ENCODE measurements at regions not wholly inside any gene's neighbourhood (a gene's known extent, or its start where the extent isn't known, plus 50 kb on each side); places are given as distances from the start of the nearest gene placed in this dataset.
"Not testable (repeated sequence)": the region's sequence is repeated elsewhere in the genome, so short reads cannot be mapped to it uniquely, and the experiment has no call there.

DNA sequence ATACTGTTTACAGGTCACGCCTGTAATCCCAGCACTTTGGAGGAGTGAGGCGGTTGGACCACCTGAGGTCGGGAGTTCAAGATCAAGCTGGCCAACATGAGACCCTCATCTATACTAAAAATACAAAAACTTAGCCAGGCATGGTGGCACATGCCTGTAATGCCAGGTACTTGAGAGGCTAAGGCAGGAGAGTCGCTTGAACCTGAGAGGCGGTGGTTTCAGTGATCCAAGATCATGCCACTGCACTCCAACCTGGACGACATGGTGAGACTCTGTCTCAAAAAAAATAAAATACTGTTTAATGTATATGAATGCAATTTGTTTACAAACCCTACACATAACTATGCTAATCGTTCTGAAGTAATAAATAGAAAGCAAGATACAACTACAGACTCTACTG lies 102.4 kb downstream of the ZNF486 start:
- DNase-seq (ENCODE audit: low read depth in 1 of 2, low spot score in 1 of 2) = no peak
- H3K27me3 ChIP-seq (ENCODE audit: insufficient read depth, poor library complexity, severe bottlenecking) = no peaks in the 10 kb centered on the region
- no peak overlapping the region for H3K4me3 ChIP-seq (replicated peaks; ENCODE audit: insufficient read depth, low read length)
- TF ChIP-seq POLR2AphosphoS5 (IDR thresholded peaks at IDR 0.05; ENCODE audit: low read depth) (no peak), REST (IDR thresholded peaks at IDR 0.05; ENCODE audit: insufficient replicate concordance, low read depth) (no peak), GABPA (IDR thresholded peaks at IDR 0.05; ENCODE audit: low read depth) (no peak), SPI1 (IDR thresholded peaks at IDR 0.05; ENCODE audit: borderline replicate concordance, low read depth) (no peak)
- no peak overlapping the region for H3K27ac ChIP-seq (replicated peaks)

GRCh38 chr19:20261513-20261912 lies 94.5 kb downstream of the ZNF486 start:
- H3K27ac ChIP-seq (replicated peaks); H3K4me3 ChIP-seq (replicated peaks; ENCODE audit: insufficient read depth, low read length); H3K27me3 ChIP-seq (ENCODE audit: insufficient read depth, poor library complexity, severe bottlenecking); DNase-seq (ENCODE audit: low read depth in 1 of 2, low spot score in 1 of 2): not testable (repeated sequence)

DNA sequence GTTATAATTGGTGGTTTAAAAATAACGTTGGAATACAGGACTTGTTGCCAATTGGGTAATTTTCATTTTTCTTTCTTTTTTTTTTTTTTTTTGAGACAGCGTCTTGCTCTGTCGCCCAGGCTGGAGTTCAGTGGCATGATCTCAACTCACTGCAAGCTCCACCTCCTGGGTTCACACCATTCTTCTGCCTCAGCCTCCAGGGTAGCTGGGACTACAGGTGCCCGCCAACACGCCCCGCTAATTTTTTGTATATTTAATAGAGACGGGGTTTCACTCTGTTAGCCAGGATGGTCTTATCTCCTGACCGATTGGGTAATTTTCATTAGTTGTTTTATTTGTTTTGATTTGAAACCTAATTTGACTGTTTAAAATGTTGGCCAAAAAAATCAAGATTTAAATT lies 93.7 kb downstream of the ZNF486 start:
- not testable (repeated sequence) for H3K27me3 ChIP-seq (ENCODE audit: insufficient read depth, poor library complexity, severe bottlenecking); H3K27ac ChIP-seq (replicated peaks); H3K4me3 ChIP-seq (replicated peaks; ENCODE audit: insufficient read depth, low read length); DNase-seq (ENCODE audit: low read depth in 1 of 2, low spot score in 1 of 2)

DNA sequence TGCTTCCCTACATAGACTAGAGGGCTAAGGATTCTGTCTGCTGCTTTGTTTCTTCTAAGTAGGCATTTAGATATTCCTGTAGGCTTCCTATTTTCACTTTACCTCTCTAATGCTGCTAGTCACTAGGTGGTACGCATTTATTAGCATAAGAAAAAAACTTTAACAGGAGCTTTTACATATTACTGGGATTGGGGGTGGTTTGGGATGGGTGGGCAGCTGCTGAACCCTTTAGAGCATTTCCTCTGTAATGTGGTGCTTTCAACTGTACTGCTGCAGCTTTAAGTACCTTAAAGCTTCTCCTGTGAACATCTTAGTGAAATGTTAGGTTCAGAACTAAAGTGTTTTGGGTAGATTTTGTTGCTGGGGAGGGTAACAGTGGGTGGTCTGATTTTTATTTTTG lies 92.6 kb downstream of the ZNF486 start:
- no peak for TF ChIP-seq REST (IDR thresholded peaks at IDR 0.05; ENCODE audit: insufficient replicate concordance, low read depth)
- TF ChIP-seq CTCF (IDR thresholded peaks at IDR 0.05; ENCODE audit: insufficient read depth, low read length) = no peak
- TF ChIP-seq GABPA (IDR thresholded peaks at IDR 0.05; ENCODE audit: low read depth) = no peak
- no peak for TF ChIP-seq POLR2AphosphoS5 (IDR thresholded peaks at IDR 0.05; ENCODE audit: low read depth)
- TF ChIP-seq SPI1 (IDR thresholded peaks at IDR 0.05; ENCODE audit: borderline replicate concordance, low read depth) = no peak
- no peak for DNase-seq (ENCODE audit: low read depth in 1 of 2, low spot score in 1 of 2)
- no peak overlapping the region for H3K4me3 ChIP-seq (replicated peaks; ENCODE audit: insufficient read depth, low read length)
- H3K27ac ChIP-seq (replicated peaks) = no peak overlapping the region
- no peaks in the 10 kb centered on the region for H3K27me3 ChIP-seq (ENCODE audit: insufficient read depth, poor library complexity, severe bottlenecking)

GRCh38 chr19:20256606-20257005 lies 89.6 kb downstream of the ZNF486 start:
- DNase-seq (ENCODE audit: low read depth in 1 of 2, low spot score in 1 of 2) = no peak
- no peaks in the 10 kb centered on the region for H3K27me3 ChIP-seq (ENCODE audit: insufficient read depth, poor library complexity, severe bottlenecking)
- no peak overlapping the region for H3K27ac ChIP-seq (replicated peaks)
- H3K4me3 ChIP-seq (replicated peaks; ENCODE audit: insufficient read depth, low read length) = no peak overlapping the region
- TF ChIP-seq SPI1 (IDR thresholded peaks at IDR 0.05; ENCODE audit: borderline replicate concordance, low read depth) (no peak), CTCF (IDR thresholded peaks at IDR 0.05; ENCODE audit: insufficient read depth, low read length) (no peak), GABPA (IDR thresholded peaks at IDR 0.05; ENCODE audit: low read depth) (no peak)

Measured in HL-60 (cell line).